ENCODE measurements at regions not wholly inside any gene's neighbourhood (a gene's known extent, or its start where the extent isn't known, plus 50 kb on each side); places are given as distances from the start of the nearest gene placed in this dataset.

DNA sequence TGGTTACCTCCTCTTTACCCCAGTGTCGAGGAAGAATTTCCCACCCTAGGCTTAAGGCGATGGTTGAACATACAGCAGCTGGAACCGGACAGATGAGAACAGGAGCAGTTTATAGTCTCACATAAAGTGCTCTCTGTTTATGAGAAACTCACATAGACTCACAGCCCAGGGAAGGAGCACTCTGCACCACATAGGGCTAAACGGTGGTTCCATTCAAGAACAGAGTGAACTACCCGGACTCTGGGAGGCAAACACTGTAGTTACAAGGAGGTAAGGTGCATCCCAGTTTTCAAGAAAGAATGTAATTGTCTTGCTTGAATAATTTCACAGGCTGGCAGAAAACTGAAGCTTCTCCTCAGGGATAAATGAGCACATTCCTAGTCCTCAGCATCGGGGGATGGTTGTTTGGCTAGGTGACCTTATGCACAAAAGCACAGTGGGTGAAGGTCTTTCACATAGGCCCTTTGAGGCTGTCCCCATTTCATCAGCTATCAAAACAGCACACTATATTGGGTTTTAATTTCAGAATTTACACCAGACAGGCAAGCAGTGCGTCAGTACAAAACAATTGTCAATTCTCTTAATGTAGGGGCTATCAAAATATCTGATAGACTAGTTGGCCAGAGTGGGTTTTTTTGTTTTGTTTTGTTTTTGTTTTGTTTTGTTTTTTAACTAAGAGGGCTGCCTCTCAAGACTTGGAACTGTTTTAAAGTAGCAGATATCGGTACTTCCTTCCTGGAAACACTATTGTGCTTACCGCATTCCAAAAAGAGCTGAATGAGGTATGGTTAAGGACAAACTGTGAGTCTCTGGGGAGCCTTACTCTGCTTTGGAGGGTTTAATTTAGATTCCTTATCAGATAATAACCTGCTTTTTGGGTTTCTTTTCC, 918.1 kb upstream of the CDH8 start:
- BruUV-seq (replicated peaks): no TSS peak
- H3K27ac Mint-ChIP-seq (ENCODE audit: unreplicated experiment): no peak overlapping the region
- POLR2A ChIA-PET: interaction anchor here (0.7 kb wide), 1 partner anchor 126 kb away, joined by 4 read pairs; no protein-coding TSS in a partner anchor

GRCh38 chr16:62950351-62950750, 914.1 kb upstream of the CDH8 start:
- DNase-seq: no peak
- intact Hi-C loops (cut with micrococcal nuclease; ENCODE audit: unreplicated experiment): no loop called here
- Histone ChIP-seq H3K27me3 (replicated peaks; ENCODE audit: control insufficient read depth, insufficient read depth, low read length) (no peaks in the 10 kb centered on the region), H3K4me3 (ENCODE audit: low read depth, low read length) (no peak overlapping the region), H3K36me3 (ENCODE audit: control insufficient read depth, insufficient read depth, low read length) (no peaks in the 10 kb centered on the region), H3K4me1 (no peaks in the 10 kb centered on the region), H3K9me3 (no peaks in the 10 kb centered on the region)
- Mint-ChIP-seq H3K4me1 (ENCODE audit: low read depth, unreplicated experiment) (no peaks in the 10 kb centered on the region), H3K27me3 (ENCODE audit: insufficient read depth, unreplicated experiment) (peaks cover 14% of the 10 kb centered on the region), H3K27ac (ENCODE audit: unreplicated experiment) (no peak overlapping the region), H3K9me3 (ENCODE audit: unreplicated experiment) (no peaks in the 10 kb centered on the region), H3K36me3 (ENCODE audit: insufficient read depth, unreplicated experiment) (no peaks in the 10 kb centered on the region), H3K4me3 (ENCODE audit: unreplicated experiment) (no peak overlapping the region)
- ChIA-PET CTCF (no interaction called here), POLR2A (no interaction called here)
- BruUV-seq (replicated peaks): no TSS peak
- no peak for TF ChIP-seq CTCF (IDR thresholded peaks at IDR 0.05; ENCODE audit: insufficient read depth in 1 of 2, low read depth in 1 of 2, low read length in 1 of 2, severe bottlenecking in 1 of 2, unreplicated experiment in 1 of 2)

More for the DNA sequence above, 918.1 kb upstream of the CDH8 start:
- no peaks in the 10 kb centered on the region for H3K4me1 Mint-ChIP-seq (ENCODE audit: low read depth, unreplicated experiment)
- peaks cover 11% of the 10 kb centered on the region for H3K27me3 Mint-ChIP-seq (ENCODE audit: insufficient read depth, unreplicated experiment)
- H3K4me3 Mint-ChIP-seq (ENCODE audit: unreplicated experiment): no peak overlapping the region
- no peaks in the 10 kb centered on the region for H3K27me3 ChIP-seq (replicated peaks; ENCODE audit: control insufficient read depth, insufficient read depth, low read length)
- no peaks in the 10 kb centered on the region for H3K4me1 ChIP-seq
- no peaks in the 10 kb centered on the region for H3K36me3 Mint-ChIP-seq (ENCODE audit: insufficient read depth, unreplicated experiment)
- H3K36me3 ChIP-seq (ENCODE audit: control insufficient read depth, insufficient read depth, low read length): no peaks in the 10 kb centered on the region
- TF ChIP-seq CTCF (IDR thresholded peaks at IDR 0.05; ENCODE audit: insufficient read depth in 1 of 2, low read depth in 1 of 2, low read length in 1 of 2, severe bottlenecking in 1 of 2, unreplicated experiment in 1 of 2): no peak
- no peak for DNase-seq
- H3K9me3 ChIP-seq: no peaks in the 10 kb centered on the region; the same call in 1 of the 2 replicates
- no peaks in the 10 kb centered on the region for H3K9me3 Mint-ChIP-seq (ENCODE audit: unreplicated experiment)
- CTCF ChIA-PET: no interaction called here
- no peak overlapping the region for H3K4me3 ChIP-seq (ENCODE audit: low read depth, low read length)
- intact Hi-C loops (cut with micrococcal nuclease; ENCODE audit: unreplicated experiment): no loop called here

GRCh38 chr16:62940569-62940968, 904.3 kb upstream of the CDH8 start:
- H3K27ac Mint-ChIP-seq (ENCODE audit: unreplicated experiment): no peak overlapping the region
- no peaks in the 10 kb centered on the region for H3K36me3 Mint-ChIP-seq (ENCODE audit: insufficient read depth, unreplicated experiment)
- Histone ChIP-seq H3K36me3 (ENCODE audit: control insufficient read depth, insufficient read depth, low read length) (no peaks in the 10 kb centered on the region), H3K4me1 (no peaks in the 10 kb centered on the region), H3K27me3 (replicated peaks; ENCODE audit: control insufficient read depth, insufficient read depth, low read length) (no peaks in the 10 kb centered on the region), H3K9me3 (no peaks in the 10 kb centered on the region), H3K4me3 (ENCODE audit: low read depth, low read length) (no peak overlapping the region)
- ChIA-PET POLR2A (no interaction called here), CTCF (no interaction called here)
- H3K9me3 Mint-ChIP-seq (ENCODE audit: unreplicated experiment): no peaks in the 10 kb centered on the region
- H3K4me1 Mint-ChIP-seq (ENCODE audit: low read depth, unreplicated experiment): peaks cover 6% of the 10 kb centered on the region
- no peak for TF ChIP-seq CTCF (IDR thresholded peaks at IDR 0.05; ENCODE audit: insufficient read depth in 1 of 2, low read depth in 1 of 2, low read length in 1 of 2, severe bottlenecking in 1 of 2, unreplicated experiment in 1 of 2)
- no peak overlapping the region for H3K4me3 Mint-ChIP-seq (ENCODE audit: unreplicated experiment)
- H3K27me3 Mint-ChIP-seq (ENCODE audit: insufficient read depth, unreplicated experiment): peaks cover 16% of the 10 kb centered on the region
- no peak for DNase-seq
- BruUV-seq (replicated peaks): no TSS peak
- intact Hi-C loops (cut with micrococcal nuclease; ENCODE audit: unreplicated experiment): no loop called here
